ENCODE measurements at regions not wholly inside any gene's neighbourhood (a gene's known extent, or its start where the extent isn't known, plus 50 kb on each side); places are given as distances from the start of the nearest gene placed in this dataset.

- TF ChIP-seq MAFK (IDR thresholded peaks at IDR 0.05; ENCODE audit: low read depth, low read length) (no peak), USF2 (IDR thresholded peaks at IDR 0.05; ENCODE audit: low read depth, low read length) (no peak), CTCF (conservative IDR thresholded peaks at IDR 0.05; ENCODE audit: low read depth, low read length) (no peak), RAD21 (IDR thresholded peaks at IDR 0.05; ENCODE audit: low read length) (no peak), POLR2A (IDR thresholded peaks at IDR 0.05; ENCODE audit: low read depth, low read length) (no peak)
Measured at GRCh38 chr1:83631851-83632250, 367.1 kb downstream of the TTLL7 start.
